T-cell (primary cell): ENCODE measurements at regions not wholly inside any gene's neighbourhood (a gene's known extent, or its start where the extent isn't known, plus 50 kb on each side); places are given as distances from the start of the nearest gene placed in this dataset.

Source experiments
- ATAC-seq, 4 experiments: fragments of 200-7000 bp in 3 of 4; fragments of 150-1000 bp in 1 of 4; cut with Tn5 transposase; replicated peaks in 1 of 4; 1 replicate in 3 of 4; 2 replicates in 1 of 4; pipeline ENCODE4 v1.10.0; 2021; ENCODE audit warnings: moderate library complexity in 3 of 4, mild to moderate bottlenecking in 2 of 4, moderate number of reproducible peaks in 1 of 4
- CTCF ChIA-PET, 2 donors: fragments of 300-600 bp; sonication (Branson Sonifier 250); formaldehyde crosslinking; loops; one replicate each; lab custom pipeline; 2022; ENCODE audit warnings: antibody characterized with exemption in 2 of 2; lab: Charles Lee
- POLR2A ChIA-PET, 2 donors: fragments of 300-600 bp; sonication (Branson Sonifier 250); formaldehyde crosslinking; loops; one replicate each; lab custom pipeline; 2022; ENCODE audit warnings: antibody characterized with exemption in 2 of 2; lab: Charles Lee
- DNase-seq, 35 experiments: peaks; one replicate each; pipeline versions ENCODE4 v3.0.0 to v3.0.0-alpha.2; 2013 to 2023
- H3K27ac ChIP-seq: one replicate; pipeline ENCODE4 v1.5.1; 2013; ENCODE audit warnings: low read length
- H3K27me3 ChIP-seq, 2 experiments: replicated peaks in 1 of 2; 1 replicate in 1 of 2; 2 replicates in 1 of 2; pipeline versions ENCODE4 v1.6.1 to v1.7.0; 2013; ENCODE audit warnings: low read length in 1 of 2, mixed read lengths in 1 of 2; ENCODE audit not compliant: control insufficient read depth in 2 of 2, insufficient read depth in 2 of 2; ENCODE audit errors: extremely low read depth in 1 of 2
- H3K36me3 ChIP-seq, 2 donors: 1 replicate in 1 of 2; 2 replicates in 1 of 2; pipeline versions ENCODE4 v1.6.1 to v1.7.0; 2013; ENCODE audit warnings: low read length in 1 of 2; ENCODE audit not compliant: control insufficient read depth in 2 of 2, insufficient read depth in 1 of 2; ENCODE audit errors: extremely low read depth in 1 of 2
- H3K4me1 ChIP-seq, 2 experiments: 1 replicate in 1 of 2; 2 replicates in 1 of 2; pipeline versions ENCODE4 v1.6.1 to v1.7.0; 2013; ENCODE audit warnings: low read length in 2 of 2, mixed read lengths in 1 of 2; ENCODE audit not compliant: insufficient read depth in 2 of 2, control insufficient read depth in 1 of 2; ENCODE audit errors: extremely low read depth in 1 of 2
- H3K4me3 ChIP-seq, 2 donors: 1 replicate in 1 of 2; 2 replicates in 1 of 2; pipeline versions ENCODE4 v1.5.1 to v1.7.0; 2013; ENCODE audit warnings: mild to moderate bottlenecking in 2 of 2, low read length in 1 of 2, moderate library complexity in 1 of 2; ENCODE audit not compliant: control insufficient read depth in 1 of 2; ENCODE audit errors: extremely low read depth in 1 of 2
- H3K9me3 ChIP-seq: 2 replicates; pipeline ENCODE4 v1.7.0; 2013
- H3K27ac Mint-ChIP-seq, 2 donors: one replicate each; pipeline ENCODE4 v1.8.0; 2020 to 2021; ENCODE audit warnings: mild to moderate bottlenecking in 2 of 2, mixed read lengths in 2 of 2
- H3K27me3 Mint-ChIP-seq, 2 donors: one replicate each; pipeline ENCODE4 v1.8.0; 2021 to 2022; ENCODE audit warnings: mixed read lengths in 2 of 2
- H3K36me3 Mint-ChIP-seq: one replicate; pipeline ENCODE4 v1.8.0; 2021; ENCODE audit warnings: mixed read lengths
- H3K4me1 Mint-ChIP-seq, 3 donors: one replicate each; pipeline ENCODE4 v1.8.0; 2020 to 2022; ENCODE audit warnings: mixed read lengths in 3 of 3, mild to moderate bottlenecking in 1 of 3
- H3K4me3 Mint-ChIP-seq, 3 donors: one replicate each; pipeline ENCODE4 v1.8.0; 2020 to 2022; ENCODE audit warnings: mild to moderate bottlenecking in 3 of 3, mixed read lengths in 3 of 3, moderate library complexity in 3 of 3
- H3K9me3 Mint-ChIP-seq, 3 donors: one replicate each; pipeline ENCODE4 v1.8.0; 2020 to 2022; ENCODE audit warnings: mixed read lengths in 3 of 3
- WGBS: methylation state at CpG from one replicate; pipeline ENCODE4 v1.1.5; 2013; ENCODE audit warnings: missing lambda C conversion rate; ENCODE audit not compliant: insufficient coverage; 5-methylcytosine and 5-hydroxymethylcytosine counted together

- Mint-ChIP-seq H3K36me3 (no peaks in the 10 kb centered on the region), H3K4me1 (no peaks in the 10 kb centered on the region), H3K9me3 (no peaks in the 10 kb centered on the region), H3K27ac (no peak overlapping the region), H3K4me3 (no peak overlapping the region), H3K27me3 (peaks cover 0 to 5% of the 10 kb centered on the region in 2 donors)
- H3K27ac ChIP-seq, result no peak overlapping the region
- DNase-seq, result no peak
- POLR2A ChIA-PET, result no interaction called here
- no peak overlapping the region for H3K4me3 ChIP-seq
- CTCF ChIA-PET, result interaction anchor here in 1 of 2 donors (0.6 kb wide), 1 partner anchor 35 kb away, joined by 3 read pairs; no protein-coding TSS in a partner anchor
- H3K4me1 ChIP-seq, result no peaks in the 10 kb centered on the region
- H3K9me3 ChIP-seq, result no peaks in the 10 kb centered on the region
- no CpG with 5 or more reads among the region's 1 CpG for WGBS
- no peaks in the 10 kb centered on the region for H3K36me3 ChIP-seq
- no peak for ATAC-seq
- H3K27me3 ChIP-seq, result no peaks in the 10 kb centered on the region
Measured at GRCh38 chr6:133591275-133591674, 297.6 kb upstream of the TCF21 start.

DNA sequence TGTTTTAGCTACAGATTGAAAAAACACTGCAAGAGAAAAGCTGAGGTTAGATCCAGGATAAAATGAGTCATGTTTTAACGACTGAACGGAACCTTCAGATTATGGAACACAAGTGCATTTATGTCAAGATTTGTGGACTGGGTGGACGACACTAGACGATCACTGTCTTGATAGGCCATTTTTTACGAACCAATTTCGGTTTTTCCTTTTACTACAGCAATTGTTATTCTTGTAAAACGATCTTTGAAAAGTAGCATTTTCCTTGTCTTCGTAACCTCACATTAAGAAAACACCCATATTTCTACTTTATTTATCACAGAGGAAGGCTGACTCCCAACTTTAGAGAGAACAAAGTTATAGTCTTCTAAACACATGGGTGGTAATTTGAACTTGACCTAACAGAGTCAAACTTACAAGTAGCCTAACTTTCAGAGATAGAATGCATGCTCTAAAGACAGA is 294.2 kb upstream of the TCF21 start:
- H3K36me3 ChIP-seq, result no peaks in the 10 kb centered on the region
- ChIA-PET POLR2A (no interaction called here), CTCF (no interaction called here)
- Mint-ChIP-seq H3K9me3 (no peaks in the 10 kb centered on the region), H3K4me3 (no peak overlapping the region), H3K27me3 (peaks cover 2 to 5% of the 10 kb centered on the region in 2 donors), H3K36me3 (no peaks in the 10 kb centered on the region), H3K4me1 (no peaks in the 10 kb centered on the region), H3K27ac (no peak overlapping the region)
- no peak overlapping the region for H3K27ac ChIP-seq
- H3K27me3 ChIP-seq, result no peaks in the 10 kb centered on the region
- 83% methylated on average over 2 of the region's 8 CpGs for WGBS
- no peaks in the 10 kb centered on the region for H3K9me3 ChIP-seq
- no peak for DNase-seq
- ATAC-seq, result no peak
- no peaks in the 10 kb centered on the region for H3K4me1 ChIP-seq
- H3K4me3 ChIP-seq, result no peak overlapping the region

DNA sequence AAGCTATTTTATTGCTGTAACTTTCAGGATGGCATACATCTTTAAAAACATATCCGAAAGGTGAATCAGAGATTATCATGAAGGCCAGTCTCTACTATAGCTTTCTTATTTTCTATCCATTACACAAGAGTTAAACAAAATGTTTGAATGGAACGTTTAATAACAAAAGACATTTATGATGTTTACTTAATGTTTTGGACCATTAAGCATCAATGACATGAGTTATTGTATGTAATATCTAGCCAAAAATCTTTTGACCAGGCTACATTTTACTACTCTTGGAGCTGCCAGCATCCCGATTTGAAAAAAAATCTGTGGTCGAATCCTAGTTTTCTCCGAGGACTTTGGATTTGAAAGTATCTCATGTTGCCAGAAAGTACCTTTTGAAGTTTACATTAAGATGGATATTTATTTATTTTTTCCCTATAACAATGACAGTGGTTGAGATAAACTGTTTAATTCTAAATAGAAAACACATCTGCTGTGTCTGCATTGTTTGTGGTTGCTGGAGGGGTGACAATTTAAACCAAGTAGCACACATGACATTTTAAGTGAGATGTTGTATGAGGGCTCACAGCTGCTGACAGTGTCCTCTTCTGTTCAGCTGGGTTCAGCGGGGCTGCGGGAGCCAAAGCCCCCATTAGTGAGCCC is 293.7 kb upstream of the TCF21 start:
- Mint-ChIP-seq H3K4me3 (no peak overlapping the region), H3K9me3 (no peaks in the 10 kb centered on the region), H3K27ac (no peak overlapping the region), H3K4me1 (no peaks in the 10 kb centered on the region), H3K36me3 (no peaks in the 10 kb centered on the region), H3K27me3 (peaks cover 2 to 5% of the 10 kb centered on the region in 2 donors)
- H3K27me3 ChIP-seq, result no peaks in the 10 kb centered on the region
- no peak overlapping the region for H3K27ac ChIP-seq
- H3K36me3 ChIP-seq, result no peaks in the 10 kb centered on the region
- DNase-seq (no peak), ATAC-seq (no peak)
- H3K9me3 ChIP-seq, result no peaks in the 10 kb centered on the region
- CTCF ChIA-PET, result no interaction called here
- POLR2A ChIA-PET, result no interaction called here
- H3K4me3 ChIP-seq, result no peak overlapping the region
- H3K4me1 ChIP-seq, result no peaks in the 10 kb centered on the region
- WGBS, result no CpG with 5 or more reads among the region's 7 CpGs

DNA sequence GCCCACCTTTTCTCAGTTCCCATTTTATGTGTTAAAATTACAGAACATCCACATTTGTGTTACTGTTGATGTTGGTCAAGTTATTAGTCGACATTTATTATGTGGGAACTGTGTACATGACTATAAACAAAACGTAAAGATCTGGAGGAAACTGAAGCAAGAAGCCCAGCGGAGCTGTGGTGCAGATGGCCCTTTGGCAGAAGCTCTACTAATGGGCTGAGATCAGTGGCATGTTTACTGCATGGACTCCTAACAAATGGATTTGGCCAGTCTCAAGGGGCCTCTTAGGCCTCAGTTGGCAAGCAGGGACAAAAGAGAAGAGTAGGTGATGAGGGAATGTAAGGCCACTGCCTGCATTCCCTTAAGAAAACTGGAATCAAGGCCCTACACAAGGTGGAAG is 282.1 kb upstream of the TCF21 start:
- no peaks in the 10 kb centered on the region for H3K4me1 ChIP-seq
- 78% methylated on average over 3 of the region's 3 CpGs for WGBS

GRCh38 chr6:133608620-133609019 is 280.3 kb upstream of the TCF21 start:
- no peak for ATAC-seq
- H3K4me3 Mint-ChIP-seq, result no peak overlapping the region
- peaks cover 0 to 6% of the 10 kb centered on the region in 2 donors for H3K27me3 Mint-ChIP-seq
- no peaks in the 10 kb centered on the region for H3K4me1 ChIP-seq
- no peaks in the 10 kb centered on the region for H3K9me3 Mint-ChIP-seq
- CTCF ChIA-PET, result no interaction called here
- no peaks in the 10 kb centered on the region for H3K9me3 ChIP-seq
- H3K4me1 Mint-ChIP-seq, result no peaks in the 10 kb centered on the region
- 98% methylated on average over 7 of the region's 9 CpGs for WGBS
- no peak overlapping the region for H3K27ac Mint-ChIP-seq
- H3K36me3 ChIP-seq, result no peaks in the 10 kb centered on the region
- POLR2A ChIA-PET, result no interaction called here
- peaks cover 0 to 5% of the 10 kb centered on the region in 2 experiments for H3K27me3 ChIP-seq
- no peak overlapping the region for H3K4me3 ChIP-seq
- DNase-seq, result no peak
- no peak overlapping the region for H3K27ac ChIP-seq
- H3K36me3 Mint-ChIP-seq, result no peaks in the 10 kb centered on the region

More for the DNA sequence above, 282.1 kb upstream of the TCF21 start:
- H3K9me3 ChIP-seq, result no peaks in the 10 kb centered on the region
- no peak overlapping the region for H3K4me3 ChIP-seq
- no peaks in the 10 kb centered on the region for H3K4me1 Mint-ChIP-seq
- no peaks in the 10 kb centered on the region for H3K36me3 ChIP-seq
- ChIA-PET CTCF (no interaction called here), POLR2A (no interaction called here)
- no peaks in the 10 kb centered on the region for H3K36me3 Mint-ChIP-seq
- H3K4me3 Mint-ChIP-seq, result no peak overlapping the region
- DNase-seq (no peak), ATAC-seq (no peak)
- H3K27me3 Mint-ChIP-seq, result no peaks in the 10 kb centered on the region
- H3K27me3 ChIP-seq, result peaks cover 0 to 5% of the 10 kb centered on the region in 2 experiments
- no peak overlapping the region for H3K27ac Mint-ChIP-seq
- H3K9me3 Mint-ChIP-seq, result no peaks in the 10 kb centered on the region
- H3K27ac ChIP-seq, result no peak overlapping the region

GRCh38 chr6:133609415-133610226 is 279.3 kb upstream of the TCF21 start:
- no peak overlapping the region for H3K27ac ChIP-seq
- H3K9me3 ChIP-seq, result no peaks in the 10 kb centered on the region
- no peaks in the 10 kb centered on the region for H3K4me1 ChIP-seq
- no peaks in the 10 kb centered on the region for H3K4me1 Mint-ChIP-seq
- ATAC-seq (no peak), DNase-seq (no peak)
- H3K4me3 ChIP-seq, result no peak overlapping the region
- CTCF ChIA-PET, result no interaction called here
- 40% methylated on average over 2 of the region's 2 CpGs for WGBS
- H3K4me3 Mint-ChIP-seq, result no peak overlapping the region
- H3K27me3 Mint-ChIP-seq, result peaks cover 0 to 6% of the 10 kb centered on the region in 2 donors
- H3K36me3 ChIP-seq, result no peaks in the 10 kb centered on the region
- H3K27ac Mint-ChIP-seq, result no peak overlapping the region
- no peaks in the 10 kb centered on the region for H3K36me3 Mint-ChIP-seq
- peaks cover 0 to 9% of the 10 kb centered on the region in 2 experiments for H3K27me3 ChIP-seq
- POLR2A ChIA-PET, result no interaction called here
- no peaks in the 10 kb centered on the region for H3K9me3 Mint-ChIP-seq
